ENCODE measurements at regions not wholly inside any gene's neighbourhood (a gene's known extent, or its start where the extent isn't known, plus 50 kb on each side); places are given as distances from the start of the nearest gene placed in this dataset.

DNA sequence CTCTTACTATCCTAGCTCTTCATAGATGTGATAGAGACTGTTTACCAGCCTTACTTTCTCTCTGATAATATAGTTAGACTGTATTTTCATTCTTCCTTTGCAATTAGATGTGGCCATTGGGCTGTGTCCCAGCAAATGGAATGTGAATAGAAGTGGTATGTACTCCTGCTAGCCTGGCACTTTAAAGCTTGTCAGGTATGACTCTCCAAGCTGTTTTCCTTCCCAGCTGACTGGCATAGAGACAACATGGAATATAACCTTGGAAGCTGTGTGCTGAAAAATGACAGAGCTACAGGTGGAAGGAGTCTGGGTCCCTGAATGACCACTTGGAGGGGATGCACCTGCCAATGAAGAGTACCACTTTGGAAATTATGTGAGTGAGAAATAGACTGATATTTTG, 116.2 kb downstream of the DIRAS2 start:
- TF ChIP-seq, protein P1, sequence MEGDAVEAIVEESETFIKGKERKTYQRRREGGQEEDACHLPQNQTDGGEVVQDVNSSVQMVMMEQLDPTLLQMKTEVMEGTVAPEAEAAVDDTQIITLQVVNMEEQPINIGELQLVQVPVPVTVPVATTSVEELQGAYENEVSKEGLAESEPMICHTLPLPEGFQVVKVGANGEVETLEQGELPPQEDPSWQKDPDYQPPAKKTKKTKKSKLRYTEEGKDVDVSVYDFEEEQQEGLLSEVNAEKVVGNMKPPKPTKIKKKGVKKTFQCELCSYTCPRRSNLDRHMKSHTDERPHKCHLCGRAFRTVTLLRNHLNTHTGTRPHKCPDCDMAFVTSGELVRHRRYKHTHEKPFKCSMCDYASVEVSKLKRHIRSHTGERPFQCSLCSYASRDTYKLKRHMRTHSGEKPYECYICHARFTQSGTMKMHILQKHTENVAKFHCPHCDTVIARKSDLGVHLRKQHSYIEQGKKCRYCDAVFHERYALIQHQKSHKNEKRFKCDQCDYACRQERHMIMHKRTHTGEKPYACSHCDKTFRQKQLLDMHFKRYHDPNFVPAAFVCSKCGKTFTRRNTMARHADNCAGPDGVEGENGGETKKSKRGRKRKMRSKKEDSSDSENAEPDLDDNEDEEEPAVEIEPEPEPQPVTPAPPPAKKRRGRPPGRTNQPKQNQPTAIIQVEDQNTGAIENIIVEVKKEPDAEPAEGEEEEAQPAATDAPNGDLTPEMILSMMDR (IDR thresholded peaks at IDR 0.05; ENCODE audit: low read length): no peak
- no peak for TF ChIP-seq EZH2phosphoT487 (IDR thresholded peaks at IDR 0.05; ENCODE audit: low read length)
- TF ChIP-seq EZH2 (optimal IDR thresholded peaks at IDR 0.05; ENCODE audit: low read depth, low read length): no peak
